OCI-LY3 (cell line): ENCODE measurements at regions not wholly inside any gene's neighbourhood (a gene's known extent, or its start where the extent isn't known, plus 50 kb on each side); places are given as distances from the start of the nearest gene placed in this dataset.

Source experiments
- H2AFZ ChIP-seq: fragments of 200-600, 300-600 bp; shearing (Covaris generic); 2 replicates; pipeline ENCODE4 v1.6.0; 2014; ENCODE audit warnings: antibody characterized with exemption, low read depth, low read length
- H3K27ac ChIP-seq: fragments of 200-600, 300-600 bp; sonication (generic); 2 replicates; pipeline ENCODE4 v1.5.1; 2014; ENCODE audit warnings: mild to moderate bottlenecking, low read length, moderate library complexity, mixed read lengths
- H3K27me3 ChIP-seq: fragments of 200-600, 300-600 bp; sonication (generic); 2 replicates; pipeline ENCODE4 v1.6.1; 2014; ENCODE audit warnings: low read depth, low read length, mixed read lengths
- H3K36me3 ChIP-seq: fragments of 200-600, 300-600 bp; sonication (generic); replicated peaks from 2 replicates; pipeline ENCODE3; 2014; ENCODE audit warnings: low read depth, low read length, mixed read lengths
- H3K4me1 ChIP-seq: fragments of 300-600, 200-600 bp; sonication (generic); 2 replicates; pipeline ENCODE4 v1.6.1; 2014; ENCODE audit warnings: low read length, mixed read lengths
- H3K4me2 ChIP-seq: fragments of 200-600, 300-600 bp; sonication (generic); 2 replicates; pipeline ENCODE4 v1.6.1; 2014; ENCODE audit warnings: low read length, mixed read lengths
- H3K4me3 ChIP-seq: fragments of 300-600, 200-600 bp; sonication (generic); 2 replicates; pipeline ENCODE4 v1.5.1; 2014; ENCODE audit warnings: antibody characterized with exemption, mild to moderate bottlenecking, low read length, moderate library complexity
- H3K79me2 ChIP-seq: fragments of 300-600, 200-600 bp; shearing (Covaris generic); 2 replicates; pipeline ENCODE4 v1.6.1; 2014; ENCODE audit warnings: mild to moderate bottlenecking, low read length, mixed read lengths
- H3K9ac ChIP-seq: fragments of 300-600, 200-600 bp; shearing (Covaris generic); 2 replicates; pipeline ENCODE4 v1.6.0; 2014; ENCODE audit warnings: mild to moderate bottlenecking, low read length, moderate library complexity
- H3K9me3 ChIP-seq: fragments of 200-600, 300-600 bp; shearing (Covaris generic); 2 replicates; pipeline ENCODE4 v1.6.1; 2014; ENCODE audit warnings: low read length, mixed read lengths; ENCODE audit not compliant: insufficient read depth
- H4K20me1 ChIP-seq: fragments of 200-600, 300-600 bp; sonication (generic); 2 replicates; pipeline ENCODE4 v1.6.1; 2016; ENCODE audit warnings: low read length, mixed read lengths; ENCODE audit not compliant: insufficient read depth
- CTCF ChIP-seq: fragments of 200-600, 300-600 bp; sonication (generic); IDR thresholded peaks from 2 replicates; pipeline ENCODE4 v1.5.1; 2014; ENCODE audit warnings: antibody characterized with exemption, low read length, low read depth
- EZH2phosphoT487 ChIP-seq: fragments of 200-600 bp; shearing (Covaris generic); IDR thresholded peaks from 2 replicates; pipeline ENCODE4 v1.6.1; 2018; ENCODE audit warnings: antibody characterized with exemption, mixed run types, low read depth

GRCh38 chr4:124219389-124219788 lies 493.1 kb downstream of the ANKRD50 start:
- H3K79me2 ChIP-seq, result no peaks in the 10 kb centered on the region
- no peak overlapping the region for H2AFZ ChIP-seq
- TF ChIP-seq CTCF (no peak), EZH2phosphoT487 (no peak)
- no peaks in the 10 kb centered on the region for H4K20me1 ChIP-seq
- H3K4me1 ChIP-seq, result no peaks in the 10 kb centered on the region
- H3K9me3 ChIP-seq, result no peaks in the 10 kb centered on the region
- H3K27ac ChIP-seq, result no peak overlapping the region
- H3K4me3 ChIP-seq, result no peak overlapping the region
- H3K27me3 ChIP-seq, result no peaks in the 10 kb centered on the region
- no peak overlapping the region for H3K9ac ChIP-seq
- H3K36me3 ChIP-seq, result no peaks in the 10 kb centered on the region
- H3K4me2 ChIP-seq, result no peak overlapping the region

- Histone ChIP-seq H4K20me1 (no peaks in the 10 kb centered on the region), H3K27ac (no peak overlapping the region), H3K9me3 (no peaks in the 10 kb centered on the region), H3K27me3 (no peaks in the 10 kb centered on the region), H3K4me3 (no peak overlapping the region), H3K4me2 (no peak overlapping the region), H3K36me3 (no peaks in the 10 kb centered on the region), H3K79me2 (no peaks in the 10 kb centered on the region), H2AFZ (no peak overlapping the region), H3K9ac (no peak overlapping the region), H3K4me1 (no peaks in the 10 kb centered on the region)
- TF ChIP-seq EZH2phosphoT487 (no peak), CTCF (no peak)
These were observed 488.3 kb downstream of the ANKRD50 start for GRCh38 chr4:124224256-124224655.

- TF ChIP-seq CTCF (no peak), EZH2phosphoT487 (no peak)
- Histone ChIP-seq H3K27me3 (no peaks in the 10 kb centered on the region), H3K4me1 (peaks cover 3% of the 10 kb centered on the region), H3K4me3 (no peak overlapping the region), H3K9ac (no peak overlapping the region), H3K9me3 (no peaks in the 10 kb centered on the region), H3K36me3 (no peaks in the 10 kb centered on the region), H2AFZ (no peak overlapping the region), H3K79me2 (no peaks in the 10 kb centered on the region), H3K27ac (no peak overlapping the region), H4K20me1 (no peaks in the 10 kb centered on the region), H3K4me2 (no peak overlapping the region)
These were observed 484.6 kb downstream of the ANKRD50 start for GRCh38 chr4:124227981-124228380.

- Histone ChIP-seq H3K9me3 (no peaks in the 10 kb centered on the region), H3K36me3 (no peaks in the 10 kb centered on the region), H3K4me3 (no peak overlapping the region), H3K4me1 (peaks cover 3% of the 10 kb centered on the region), H3K79me2 (no peaks in the 10 kb centered on the region), H4K20me1 (no peaks in the 10 kb centered on the region), H3K9ac (no peak overlapping the region), H3K27me3 (no peaks in the 10 kb centered on the region), H3K27ac (no peak overlapping the region), H2AFZ (no peak overlapping the region), H3K4me2 (no peak overlapping the region)
- no peak for TF ChIP-seq CTCF
- TF ChIP-seq EZH2phosphoT487, result no peak
These were observed 482.3 kb downstream of the ANKRD50 start for GRCh38 chr4:124230268-124230667.
